Left lobe of liver (tissue), 2 donors: ENCODE measurements at regions not wholly inside any gene's neighbourhood (a gene's known extent, or its start where the extent isn't known, plus 50 kb on each side); places are given as distances from the start of the nearest gene placed in this dataset.

Source experiments
- ATAC-seq: fragments of 200-7000 bp; cut with Tn5 transposase; one replicate; pipeline ENCODE4 v1.9.1; 2020; ENCODE audit warnings: mild to moderate bottlenecking, moderate library complexity
- DNase-seq: peaks from one replicate; pipeline ENCODE4 v3.0.0-alpha.2; 2020; ENCODE audit warnings: low spot score
- donor health status: DM: no; HTN: no; CAD: no; lungs with moderate emphysema.
- donor health status: DM: no; HTN: yes; CAD: no.

GRCh38 chr3:72229952-72230351 is 445.0 kb upstream of the PROK2 start:
- ATAC-seq, result peak; percentile 71

GRCh38 chr3:72227486-72228070 is 442.6 kb upstream of the PROK2 start:
- no peak for DNase-seq
- no peak for ATAC-seq

More at GRCh38 chr3:72229952-72230351, 445.0 kb upstream of the PROK2 start:
- peak; percentile 49 for DNase-seq

GRCh38 chr3:72224804-72225509 is 440.0 kb upstream of the PROK2 start:
- DNase-seq (no peak), ATAC-seq (no peak)

- no peak for DNase-seq
- ATAC-seq, result no peak
Observed at GRCh38 chr3:72223628-72224027, 438.7 kb upstream of the PROK2 start.

- no peak for DNase-seq
- ATAC-seq, result no peak
Observed at GRCh38 chr3:72223116-72223515, 438.2 kb upstream of the PROK2 start.

GRCh38 chr3:72222410-72222809 is 437.5 kb upstream of the PROK2 start:
- ATAC-seq, result no peak
- no peak for DNase-seq

- ATAC-seq, result no peak
Observed at GRCh38 chr3:72220946-72221345, 436.0 kb upstream of the PROK2 start.

GRCh38 chr3:72219752-72220151 is 434.8 kb upstream of the PROK2 start:
- ATAC-seq, result no peak
- DNase-seq, result no peak

More at GRCh38 chr3:72220946-72221345, 436.0 kb upstream of the PROK2 start:
- DNase-seq, result no peak

GRCh38 chr3:72217570-72217969 is 432.6 kb upstream of the PROK2 start:
- ATAC-seq (no peak), DNase-seq (no peak)

- DNase-seq (no peak), ATAC-seq (no peak)
Observed at GRCh38 chr3:72214066-72214951, 429.4 kb upstream of the PROK2 start.

- no peak for ATAC-seq
Observed at GRCh38 chr3:72213296-72214065, 428.5 kb upstream of the PROK2 start.

GRCh38 chr3:72212396-72212795 is 427.4 kb upstream of the PROK2 start:
- no peak for ATAC-seq
- no peak for DNase-seq

More at GRCh38 chr3:72213296-72214065, 428.5 kb upstream of the PROK2 start:
- DNase-seq, result no peak

GRCh38 chr3:72210261-72210660 is 425.3 kb upstream of the PROK2 start:
- DNase-seq (no peak), ATAC-seq (no peak)

- DNase-seq (no peak), ATAC-seq (peak; percentile 51)
Observed at GRCh38 chr3:72205297-72205826, 420.4 kb upstream of the PROK2 start.

GRCh38 chr3:72204452-72204851 is 419.5 kb upstream of the PROK2 start:
- DNase-seq (no peak), ATAC-seq (no peak)

- DNase-seq (no peak), ATAC-seq (no peak)
Observed at GRCh38 chr3:72203613-72204349, 418.8 kb upstream of the PROK2 start.

GRCh38 chr3:72203105-72203504 is 418.2 kb upstream of the PROK2 start:
- no peak for DNase-seq
- no peak for ATAC-seq

GRCh38 chr3:72200332-72200731 is 415.4 kb upstream of the PROK2 start:
- no peak for DNase-seq
- peak; percentile 54 for ATAC-seq

GRCh38 chr3:72199530-72199929 is 414.6 kb upstream of the PROK2 start:
- ATAC-seq (peak; percentile 97), DNase-seq (peak; percentile 57)

GRCh38 chr3:72196377-72196929 is 411.5 kb upstream of the PROK2 start:
- ATAC-seq (no peak), DNase-seq (no peak)
